ENCODE measurements at regions not wholly inside any gene's neighbourhood (a gene's known extent, or its start where the extent isn't known, plus 50 kb on each side); places are given as distances from the start of the nearest gene placed in this dataset.

GRCh38 chr22:27637604-27638003, 164.0 kb downstream of the MN1 start:
- no peak overlapping the region for H2BK5ac ChIP-seq (ENCODE audit: insufficient read length, low read length)
- no peaks in the 10 kb centered on the region for H3K79me1 ChIP-seq (ENCODE audit: insufficient read depth, low read depth, low read length, poor library complexity, severe bottlenecking)
- no peaks in the 10 kb centered on the region for H3K23me2 ChIP-seq (ENCODE audit: insufficient read length, low read depth, low read length, poor library complexity, severe bottlenecking)
- H3K36me3 Mint-ChIP-seq (ENCODE audit: insufficient read depth in 1 of 3, low read depth in 3 of 3): no peaks in the 10 kb centered on the region
- H3K4me1 Mint-ChIP-seq: peaks cover 57 to 62% of the 10 kb centered on the region in 2 experiments
- peaks cover 22% of the 10 kb centered on the region for H3K27me3 Mint-ChIP-seq (ENCODE audit: low read depth)
- H3K4me1 ChIP-seq (ENCODE audit: insufficient read depth, low read length): peaks cover 5% of the 10 kb centered on the region; the same call in 1 of the 2 replicates
- H2BK120ac ChIP-seq (ENCODE audit: low read depth, low read length, poor library complexity, severe bottlenecking): no peak overlapping the region
- no peak for DNase-seq
- no peak overlapping the region for H3K9ac ChIP-seq (ENCODE audit: extremely low read depth, insufficient read length, low read length)
- no peak overlapping the region for H3K14ac ChIP-seq (ENCODE audit: insufficient read depth, low read length)
- no peaks in the 10 kb centered on the region for H3K9me3 ChIP-seq (ENCODE audit: control insufficient read depth, low read depth, low read length)
- H4K5ac ChIP-seq (ENCODE audit: insufficient read length, low read depth, low read length): no peak overlapping the region
- H3K56ac ChIP-seq (ENCODE audit: insufficient read length, low read depth, low read length): no peak overlapping the region
- H3K4me2 ChIP-seq (ENCODE audit: insufficient read depth, insufficient read length, low read length): no peak overlapping the region
- no peak overlapping the region for H2BK20ac ChIP-seq (ENCODE audit: low read depth, low read length, poor library complexity, severe bottlenecking)
- no peak for TF ChIP-seq CTCF (conservative IDR thresholded peaks at IDR 0.05)
- WGBS (ENCODE audit: extremely low coverage, insufficient read length, low lambda C conversion rate): no CpG with 5 or more reads among the region's 3 CpGs
- H3K79me2 ChIP-seq (ENCODE audit: insufficient read depth, low read length): no peaks in the 10 kb centered on the region
- no peak overlapping the region for H2AFZ ChIP-seq (ENCODE audit: low read length)
- no peak overlapping the region for H4K91ac ChIP-seq (ENCODE audit: insufficient read length, low read depth, low read length)
- H3K27me3 ChIP-seq (ENCODE audit: insufficient read depth, low read length): no peaks in the 10 kb centered on the region
- H3K4me3 Mint-ChIP-seq: no peak overlapping the region
- no peak overlapping the region for H3K27ac Mint-ChIP-seq
- H4K20me1 ChIP-seq (ENCODE audit: control insufficient read depth, insufficient read depth, insufficient read length): no peaks in the 10 kb centered on the region
- no peak overlapping the region for H3K18ac ChIP-seq (ENCODE audit: insufficient read length, low read depth, low read length)
- H2AK5ac ChIP-seq (ENCODE audit: insufficient read length, low read length): no peak overlapping the region
- no peak overlapping the region for H3T11ph ChIP-seq (ENCODE audit: low read length)
- H3K9me3 Mint-ChIP-seq: no peaks in the 10 kb centered on the region; a peak in 1 of 5 replicates
- H2BK15ac ChIP-seq (ENCODE audit: low read depth, low read length): no peak overlapping the region
- H3K23ac ChIP-seq (ENCODE audit: insufficient read length, low read depth, low read length): no peak overlapping the region
- H4K8ac ChIP-seq (replicated peaks; ENCODE audit: insufficient read length, low read depth, low read length): no peak overlapping the region
- no peak overlapping the region for H2BK12ac ChIP-seq (ENCODE audit: insufficient read length, low read depth, low read length)
- H3K27ac ChIP-seq (ENCODE audit: insufficient read length, low read depth, low read length): no peak overlapping the region
- no peak overlapping the region for H3K4ac ChIP-seq (ENCODE audit: low read depth, low read length)
